WTC11 (cell line): ENCODE measurements at regions not wholly inside any gene's neighbourhood (a gene's known extent, or its start where the extent isn't known, plus 50 kb on each side); places are given as distances from the start of the nearest gene placed in this dataset.

ENCODE experiments used
- ATAC-seq: fragments of 200-7000 bp; cut with Tn5 transposase; 2 replicates; pipeline ENCODE4 v1.10.0; 2021; ENCODE audit warnings: mild to moderate bottlenecking, moderate library complexity
- CTCF ChIA-PET: fragments of 300-600 bp; sonication (Branson Sonifier 250); formaldehyde crosslinking; loops from one replicate; lab custom pipeline; 2021; ENCODE audit warnings: antibody characterized with exemption; lab: Charles Lee
- POLR2A ChIA-PET: fragments of 350-600 bp; sonication (Branson Sonifier 250); formaldehyde crosslinking; loops from one replicate; lab custom pipeline; 2021; ENCODE audit warnings: antibody characterized with exemption; lab: Charles Lee
- DNase-seq: peaks from one replicate; pipeline ENCODE4 v3.0.0; 2021; ENCODE audit warnings: low spot score
- H3K27ac Mint-ChIP-seq: 2 replicates; pipeline ENCODE4 v1.8.0; 2021; ENCODE audit warnings: mixed read lengths
- H3K27me3 Mint-ChIP-seq: 2 replicates; pipeline ENCODE4 v1.8.0; 2021; ENCODE audit warnings: low read depth, mild to moderate bottlenecking, moderate library complexity, mixed read lengths
- H3K36me3 Mint-ChIP-seq: 2 replicates; pipeline ENCODE4 v1.8.0; 2021; ENCODE audit warnings: mixed read lengths
- H3K4me1 Mint-ChIP-seq: 2 replicates; pipeline ENCODE4 v1.8.0; 2022; ENCODE audit warnings: mixed read lengths
- H3K4me3 Mint-ChIP-seq: 2 replicates; pipeline ENCODE4 v1.8.0; 2021; ENCODE audit warnings: mild to moderate bottlenecking, moderate library complexity, mixed read lengths
- H3K9me3 Mint-ChIP-seq: 2 replicates; pipeline ENCODE4 v1.8.0; 2021; ENCODE audit warnings: mixed read lengths
- CREB1 ChIP-seq: sonication (generic); formaldehyde crosslinking; IDR thresholded peaks from 2 replicates; pipeline ENCODE4 v1.8.0; 2023; ENCODE audit warnings: mild to moderate bottlenecking, missing genetic modification reagents
- IRF2 ChIP-seq: sonication (generic); formaldehyde crosslinking; IDR thresholded peaks from 2 replicates; pipeline ENCODE4 v1.8.0; 2022; ENCODE audit warnings: low read depth, missing genetic modification reagents, borderline replicate concordance
- MXD4 ChIP-seq: fragments of 250-450 bp; sonication (Bioruptor Pico); IDR thresholded peaks from 2 replicates; pipeline ENCODE4 v1.8.0; 2021; ENCODE audit warnings: mild to moderate bottlenecking, moderate library complexity, borderline replicate concordance
- RORB ChIP-seq: fragments of 250-450 bp; sonication (Bioruptor Pico); IDR thresholded peaks from 2 replicates; pipeline ENCODE4 v1.9.0; 2021; ENCODE audit warnings: mild to moderate bottlenecking
- SOX15 ChIP-seq: fragments of 250-450 bp; sonication (Bioruptor Pico); IDR thresholded peaks from 2 replicates; pipeline ENCODE4 v1.9.0; 2021; ENCODE audit warnings: mild to moderate bottlenecking
- TEAD1 ChIP-seq: sonication (generic); formaldehyde crosslinking; IDR thresholded peaks from 2 replicates; pipeline ENCODE4 v1.8.0; 2022; ENCODE audit warnings: mild to moderate bottlenecking, missing genetic modification reagents
- ZNF121 ChIP-seq: sonication (generic); formaldehyde crosslinking; IDR thresholded peaks from 2 replicates; pipeline ENCODE4 v1.8.0; 2023; ENCODE audit warnings: missing genetic modification reagents
- TF ChIP-seq, protein P1 (sequence below): sonication (generic); formaldehyde crosslinking; IDR thresholded peaks from 2 replicates; pipeline ENCODE4 v1.8.1; 2023; ENCODE audit warnings: mild to moderate bottlenecking, moderate library complexity, missing genetic modification reagents
- TF ChIP-seq, protein P2 (sequence below): sonication (generic); formaldehyde crosslinking; IDR thresholded peaks from 2 replicates; pipeline ENCODE4 v1.8.1; 2023; ENCODE audit warnings: mild to moderate bottlenecking, missing genetic modification reagents
- TF ChIP-seq, protein P3 (sequence below): fragments of 250-450 bp; sonication (Bioruptor Pico); IDR thresholded peaks from 2 replicates; pipeline ENCODE4 v2.1.2; 2022; ENCODE audit warnings: mild to moderate bottlenecking, moderate library complexity
- TF ChIP-seq, protein P4 (sequence below): fragments of 250-450 bp; sonication (Bioruptor Pico); IDR thresholded peaks from 2 replicates; pipeline ENCODE4 v1.9.0; 2021; ENCODE audit warnings: mild to moderate bottlenecking, borderline replicate concordance
- TF ChIP-seq, protein P5 (sequence below): fragments of 200-600 bp; IDR thresholded peaks from 2 replicates; pipeline ENCODE4 v1.8.0; 2022; ENCODE audit warnings: antibody characterized with exemption
- TF ChIP-seq, protein P6 (sequence below): sonication (generic); formaldehyde crosslinking; IDR thresholded peaks from 2 replicates; pipeline ENCODE4 v1.8.1; 2023; ENCODE audit warnings: mild to moderate bottlenecking, missing genetic modification reagents, borderline replicate concordance
- TF ChIP-seq, protein P7 (sequence below): sonication (generic); formaldehyde crosslinking; IDR thresholded peaks from 2 replicates; pipeline ENCODE4 v1.8.1; 2022; ENCODE audit warnings: missing genetic modification reagents, borderline replicate concordance
- TF ChIP-seq, protein P8 (sequence below): sonication (generic); formaldehyde crosslinking; IDR thresholded peaks from 2 replicates; pipeline ENCODE4 v1.8.1; 2022; ENCODE audit warnings: low read depth, missing genetic modification reagents, borderline replicate concordance
- TF ChIP-seq, protein P9 (sequence below): sonication (generic); formaldehyde crosslinking; IDR thresholded peaks from 2 replicates; pipeline ENCODE4 v1.8.1; 2022; ENCODE audit warnings: mild to moderate bottlenecking, moderate library complexity, missing genetic modification reagents

DNA sequence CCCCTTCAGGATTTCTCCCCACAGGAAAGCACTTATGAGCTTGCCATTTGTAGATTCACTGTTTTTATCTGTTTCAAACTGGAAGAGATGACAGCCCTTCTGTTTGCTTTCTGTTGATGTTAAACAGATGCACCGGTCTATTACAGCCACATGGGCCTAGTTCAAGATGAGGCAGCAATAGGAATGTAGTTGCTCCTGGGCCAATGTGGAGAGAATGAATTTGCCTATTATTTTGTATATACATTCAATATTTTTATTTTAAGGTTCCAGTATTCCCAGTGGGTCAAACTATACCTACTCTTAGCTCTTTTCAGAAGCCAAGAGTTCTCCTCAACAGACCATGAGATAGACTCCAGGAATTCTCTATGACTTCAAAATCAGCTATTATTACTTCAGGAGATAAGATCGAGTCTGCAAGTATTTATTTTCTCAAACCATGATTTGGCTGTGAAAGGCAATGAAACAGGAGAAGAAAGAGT, 461.6 kb downstream of the RASEF start:
- no peaks in the 10 kb centered on the region for H3K36me3 Mint-ChIP-seq
- H3K4me3 Mint-ChIP-seq = no peak overlapping the region
- CTCF ChIA-PET = interaction anchor here (1.1 kb wide), 1 partner anchor 360 kb away, joined by 3 read pairs; no protein-coding TSS in a partner anchor
- H3K9me3 Mint-ChIP-seq = no peaks in the 10 kb centered on the region
- H3K27ac Mint-ChIP-seq = no peak overlapping the region
- H3K4me1 Mint-ChIP-seq = no peaks in the 10 kb centered on the region
- H3K27me3 Mint-ChIP-seq = no peaks in the 10 kb centered on the region
- no peak for DNase-seq
- no peak for ATAC-seq
- POLR2A ChIA-PET = no interaction called here
- no peak for TF ChIP-seq TEAD1 (CRISPR knock-in tag)
- TF ChIP-seq, protein P1, sequence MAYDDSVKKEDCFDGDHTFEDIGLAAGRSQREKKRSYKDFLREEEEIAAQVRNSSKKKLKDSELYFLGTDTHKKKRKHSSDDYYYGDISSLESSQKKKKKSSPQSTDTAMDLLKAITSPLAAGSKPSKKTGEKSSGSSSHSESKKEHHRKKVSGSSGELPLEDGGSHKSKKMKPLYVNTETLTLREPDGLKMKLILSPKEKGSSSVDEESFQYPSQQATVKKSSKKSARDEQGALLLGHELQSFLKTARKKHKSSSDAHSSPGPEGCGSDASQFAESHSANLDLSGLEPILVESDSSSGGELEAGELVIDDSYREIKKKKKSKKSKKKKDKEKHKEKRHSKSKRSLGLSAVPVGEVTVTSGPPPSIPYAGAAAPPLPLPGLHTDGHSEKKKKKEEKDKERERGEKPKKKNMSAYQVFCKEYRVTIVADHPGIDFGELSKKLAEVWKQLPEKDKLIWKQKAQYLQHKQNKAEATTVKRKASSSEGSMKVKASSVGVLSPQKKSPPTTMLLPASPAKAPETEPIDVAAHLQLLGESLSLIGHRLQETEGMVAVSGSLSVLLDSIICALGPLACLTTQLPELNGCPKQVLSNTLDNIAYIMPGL (CRISPR knock-in tag) = no peak
- TF ChIP-seq, protein P2, sequence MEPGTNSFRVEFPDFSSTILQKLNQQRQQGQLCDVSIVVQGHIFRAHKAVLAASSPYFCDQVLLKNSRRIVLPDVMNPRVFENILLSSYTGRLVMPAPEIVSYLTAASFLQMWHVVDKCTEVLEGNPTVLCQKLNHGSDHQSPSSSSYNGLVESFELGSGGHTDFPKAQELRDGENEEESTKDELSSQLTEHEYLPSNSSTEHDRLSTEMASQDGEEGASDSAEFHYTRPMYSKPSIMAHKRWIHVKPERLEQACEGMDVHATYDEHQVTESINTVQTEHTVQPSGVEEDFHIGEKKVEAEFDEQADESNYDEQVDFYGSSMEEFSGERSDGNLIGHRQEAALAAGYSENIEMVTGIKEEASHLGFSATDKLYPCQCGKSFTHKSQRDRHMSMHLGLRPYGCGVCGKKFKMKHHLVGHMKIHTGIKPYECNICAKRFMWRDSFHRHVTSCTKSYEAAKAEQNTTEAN (CRISPR knock-in tag) = no peak
- TF ChIP-seq, protein P3, sequence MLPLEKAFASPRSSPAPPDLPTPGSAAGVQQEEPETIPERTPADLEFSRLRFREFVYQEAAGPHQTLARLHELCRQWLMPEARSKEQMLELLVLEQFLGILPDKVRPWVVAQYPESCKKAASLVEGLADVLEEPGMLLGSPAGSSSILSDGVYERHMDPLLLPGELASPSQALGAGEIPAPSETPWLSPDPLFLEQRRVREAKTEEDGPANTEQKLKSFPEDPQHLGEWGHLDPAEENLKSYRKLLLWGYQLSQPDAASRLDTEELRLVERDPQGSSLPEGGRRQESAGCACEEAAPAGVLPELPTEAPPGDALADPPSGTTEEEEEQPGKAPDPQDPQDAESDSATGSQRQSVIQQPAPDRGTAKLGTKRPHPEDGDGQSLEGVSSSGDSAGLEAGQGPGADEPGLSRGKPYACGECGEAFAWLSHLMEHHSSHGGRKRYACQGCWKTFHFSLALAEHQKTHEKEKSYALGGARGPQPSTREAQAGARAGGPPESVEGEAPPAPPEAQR (CRISPR knock-in tag) = no peak
- TF ChIP-seq, protein P4, sequence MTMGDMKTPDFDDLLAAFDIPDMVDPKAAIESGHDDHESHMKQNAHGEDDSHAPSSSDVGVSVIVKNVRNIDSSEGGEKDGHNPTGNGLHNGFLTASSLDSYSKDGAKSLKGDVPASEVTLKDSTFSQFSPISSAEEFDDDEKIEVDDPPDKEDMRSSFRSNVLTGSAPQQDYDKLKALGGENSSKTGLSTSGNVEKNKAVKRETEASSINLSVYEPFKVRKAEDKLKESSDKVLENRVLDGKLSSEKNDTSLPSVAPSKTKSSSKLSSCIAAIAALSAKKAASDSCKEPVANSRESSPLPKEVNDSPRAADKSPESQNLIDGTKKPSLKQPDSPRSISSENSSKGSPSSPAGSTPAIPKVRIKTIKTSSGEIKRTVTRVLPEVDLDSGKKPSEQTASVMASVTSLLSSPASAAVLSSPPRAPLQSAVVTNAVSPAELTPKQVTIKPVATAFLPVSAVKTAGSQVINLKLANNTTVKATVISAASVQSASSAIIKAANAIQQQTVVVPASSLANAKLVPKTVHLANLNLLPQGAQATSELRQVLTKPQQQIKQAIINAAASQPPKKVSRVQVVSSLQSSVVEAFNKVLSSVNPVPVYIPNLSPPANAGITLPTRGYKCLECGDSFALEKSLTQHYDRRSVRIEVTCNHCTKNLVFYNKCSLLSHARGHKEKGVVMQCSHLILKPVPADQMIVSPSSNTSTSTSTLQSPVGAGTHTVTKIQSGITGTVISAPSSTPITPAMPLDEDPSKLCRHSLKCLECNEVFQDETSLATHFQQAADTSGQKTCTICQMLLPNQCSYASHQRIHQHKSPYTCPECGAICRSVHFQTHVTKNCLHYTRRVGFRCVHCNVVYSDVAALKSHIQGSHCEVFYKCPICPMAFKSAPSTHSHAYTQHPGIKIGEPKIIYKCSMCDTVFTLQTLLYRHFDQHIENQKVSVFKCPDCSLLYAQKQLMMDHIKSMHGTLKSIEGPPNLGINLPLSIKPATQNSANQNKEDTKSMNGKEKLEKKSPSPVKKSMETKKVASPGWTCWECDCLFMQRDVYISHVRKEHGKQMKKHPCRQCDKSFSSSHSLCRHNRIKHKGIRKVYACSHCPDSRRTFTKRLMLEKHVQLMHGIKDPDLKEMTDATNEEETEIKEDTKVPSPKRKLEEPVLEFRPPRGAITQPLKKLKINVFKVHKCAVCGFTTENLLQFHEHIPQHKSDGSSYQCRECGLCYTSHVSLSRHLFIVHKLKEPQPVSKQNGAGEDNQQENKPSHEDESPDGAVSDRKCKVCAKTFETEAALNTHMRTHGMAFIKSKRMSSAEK (CRISPR knock-in tag) = no peak
- TF ChIP-seq, protein P5, sequence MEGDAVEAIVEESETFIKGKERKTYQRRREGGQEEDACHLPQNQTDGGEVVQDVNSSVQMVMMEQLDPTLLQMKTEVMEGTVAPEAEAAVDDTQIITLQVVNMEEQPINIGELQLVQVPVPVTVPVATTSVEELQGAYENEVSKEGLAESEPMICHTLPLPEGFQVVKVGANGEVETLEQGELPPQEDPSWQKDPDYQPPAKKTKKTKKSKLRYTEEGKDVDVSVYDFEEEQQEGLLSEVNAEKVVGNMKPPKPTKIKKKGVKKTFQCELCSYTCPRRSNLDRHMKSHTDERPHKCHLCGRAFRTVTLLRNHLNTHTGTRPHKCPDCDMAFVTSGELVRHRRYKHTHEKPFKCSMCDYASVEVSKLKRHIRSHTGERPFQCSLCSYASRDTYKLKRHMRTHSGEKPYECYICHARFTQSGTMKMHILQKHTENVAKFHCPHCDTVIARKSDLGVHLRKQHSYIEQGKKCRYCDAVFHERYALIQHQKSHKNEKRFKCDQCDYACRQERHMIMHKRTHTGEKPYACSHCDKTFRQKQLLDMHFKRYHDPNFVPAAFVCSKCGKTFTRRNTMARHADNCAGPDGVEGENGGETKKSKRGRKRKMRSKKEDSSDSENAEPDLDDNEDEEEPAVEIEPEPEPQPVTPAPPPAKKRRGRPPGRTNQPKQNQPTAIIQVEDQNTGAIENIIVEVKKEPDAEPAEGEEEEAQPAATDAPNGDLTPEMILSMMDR = no peak
- no peak for TF ChIP-seq IRF2
- no peak for TF ChIP-seq CREB1 (CRISPR knock-in tag)
- TF ChIP-seq SOX15 (CRISPR knock-in tag) = no peak
- no peak for TF ChIP-seq RORB
- TF ChIP-seq, protein P6, sequence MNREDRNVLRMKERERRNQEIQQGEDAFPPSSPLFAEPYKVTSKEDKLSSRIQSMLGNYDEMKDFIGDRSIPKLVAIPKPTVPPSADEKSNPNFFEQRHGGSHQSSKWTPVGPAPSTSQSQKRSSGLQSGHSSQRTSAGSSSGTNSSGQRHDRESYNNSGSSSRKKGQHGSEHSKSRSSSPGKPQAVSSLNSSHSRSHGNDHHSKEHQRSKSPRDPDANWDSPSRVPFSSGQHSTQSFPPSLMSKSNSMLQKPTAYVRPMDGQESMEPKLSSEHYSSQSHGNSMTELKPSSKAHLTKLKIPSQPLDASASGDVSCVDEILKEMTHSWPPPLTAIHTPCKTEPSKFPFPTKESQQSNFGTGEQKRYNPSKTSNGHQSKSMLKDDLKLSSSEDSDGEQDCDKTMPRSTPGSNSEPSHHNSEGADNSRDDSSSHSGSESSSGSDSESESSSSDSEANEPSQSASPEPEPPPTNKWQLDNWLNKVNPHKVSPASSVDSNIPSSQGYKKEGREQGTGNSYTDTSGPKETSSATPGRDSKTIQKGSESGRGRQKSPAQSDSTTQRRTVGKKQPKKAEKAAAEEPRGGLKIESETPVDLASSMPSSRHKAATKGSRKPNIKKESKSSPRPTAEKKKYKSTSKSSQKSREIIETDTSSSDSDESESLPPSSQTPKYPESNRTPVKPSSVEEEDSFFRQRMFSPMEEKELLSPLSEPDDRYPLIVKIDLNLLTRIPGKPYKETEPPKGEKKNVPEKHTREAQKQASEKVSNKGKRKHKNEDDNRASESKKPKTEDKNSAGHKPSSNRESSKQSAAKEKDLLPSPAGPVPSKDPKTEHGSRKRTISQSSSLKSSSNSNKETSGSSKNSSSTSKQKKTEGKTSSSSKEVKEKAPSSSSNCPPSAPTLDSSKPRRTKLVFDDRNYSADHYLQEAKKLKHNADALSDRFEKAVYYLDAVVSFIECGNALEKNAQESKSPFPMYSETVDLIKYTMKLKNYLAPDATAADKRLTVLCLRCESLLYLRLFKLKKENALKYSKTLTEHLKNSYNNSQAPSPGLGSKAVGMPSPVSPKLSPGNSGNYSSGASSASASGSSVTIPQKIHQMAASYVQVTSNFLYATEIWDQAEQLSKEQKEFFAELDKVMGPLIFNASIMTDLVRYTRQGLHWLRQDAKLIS = no peak
- TF ChIP-seq, protein P7, sequence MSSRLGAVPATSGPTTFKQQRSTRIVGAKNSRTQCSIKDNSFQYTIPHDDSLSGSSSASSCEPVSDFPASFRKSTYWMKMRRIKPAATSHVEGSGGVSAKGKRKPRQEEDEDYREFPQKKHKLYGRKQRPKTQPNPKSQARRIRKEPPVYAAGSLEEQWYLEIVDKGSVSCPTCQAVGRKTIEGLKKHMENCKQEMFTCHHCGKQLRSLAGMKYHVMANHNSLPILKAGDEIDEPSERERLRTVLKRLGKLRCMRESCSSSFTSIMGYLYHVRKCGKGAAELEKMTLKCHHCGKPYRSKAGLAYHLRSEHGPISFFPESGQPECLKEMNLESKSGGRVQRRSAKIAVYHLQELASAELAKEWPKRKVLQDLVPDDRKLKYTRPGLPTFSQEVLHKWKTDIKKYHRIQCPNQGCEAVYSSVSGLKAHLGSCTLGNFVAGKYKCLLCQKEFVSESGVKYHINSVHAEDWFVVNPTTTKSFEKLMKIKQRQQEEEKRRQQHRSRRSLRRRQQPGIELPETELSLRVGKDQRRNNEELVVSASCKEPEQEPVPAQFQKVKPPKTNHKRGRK = no peak
- TF ChIP-seq, protein P8, sequence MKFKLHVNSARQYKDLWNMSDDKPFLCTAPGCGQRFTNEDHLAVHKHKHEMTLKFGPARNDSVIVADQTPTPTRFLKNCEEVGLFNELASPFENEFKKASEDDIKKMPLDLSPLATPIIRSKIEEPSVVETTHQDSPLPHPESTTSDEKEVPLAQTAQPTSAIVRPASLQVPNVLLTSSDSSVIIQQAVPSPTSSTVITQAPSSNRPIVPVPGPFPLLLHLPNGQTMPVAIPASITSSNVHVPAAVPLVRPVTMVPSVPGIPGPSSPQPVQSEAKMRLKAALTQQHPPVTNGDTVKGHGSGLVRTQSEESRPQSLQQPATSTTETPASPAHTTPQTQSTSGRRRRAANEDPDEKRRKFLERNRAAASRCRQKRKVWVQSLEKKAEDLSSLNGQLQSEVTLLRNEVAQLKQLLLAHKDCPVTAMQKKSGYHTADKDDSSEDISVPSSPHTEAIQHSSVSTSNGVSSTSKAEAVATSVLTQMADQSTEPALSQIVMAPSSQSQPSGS (CRISPR knock-in tag) = no peak
- TF ChIP-seq MXD4 (CRISPR knock-in tag) = no peak
- TF ChIP-seq, protein P9, sequence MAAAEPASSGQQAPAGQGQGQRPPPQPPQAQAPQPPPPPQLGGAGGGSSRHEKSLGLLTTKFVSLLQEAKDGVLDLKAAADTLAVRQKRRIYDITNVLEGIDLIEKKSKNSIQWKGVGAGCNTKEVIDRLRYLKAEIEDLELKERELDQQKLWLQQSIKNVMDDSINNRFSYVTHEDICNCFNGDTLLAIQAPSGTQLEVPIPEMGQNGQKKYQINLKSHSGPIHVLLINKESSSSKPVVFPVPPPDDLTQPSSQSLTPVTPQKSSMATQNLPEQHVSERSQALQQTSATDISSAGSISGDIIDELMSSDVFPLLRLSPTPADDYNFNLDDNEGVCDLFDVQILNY = no peak
- TF ChIP-seq ZNF121 (CRISPR knock-in tag) = no peak
